A204.1 (cell line): ENCODE measurements at regions not wholly inside any gene's neighbourhood (a gene's known extent, or its start where the extent isn't known, plus 50 kb on each side); places are given as distances from the start of the nearest gene placed in this dataset.

Source experiments
- FAIRE-seq: peaks from 2 replicates; lab custom pipeline; 2012; peaks lifted over from hg19 to GRCh38; lab: Jason Lieb, UNC

DNA sequence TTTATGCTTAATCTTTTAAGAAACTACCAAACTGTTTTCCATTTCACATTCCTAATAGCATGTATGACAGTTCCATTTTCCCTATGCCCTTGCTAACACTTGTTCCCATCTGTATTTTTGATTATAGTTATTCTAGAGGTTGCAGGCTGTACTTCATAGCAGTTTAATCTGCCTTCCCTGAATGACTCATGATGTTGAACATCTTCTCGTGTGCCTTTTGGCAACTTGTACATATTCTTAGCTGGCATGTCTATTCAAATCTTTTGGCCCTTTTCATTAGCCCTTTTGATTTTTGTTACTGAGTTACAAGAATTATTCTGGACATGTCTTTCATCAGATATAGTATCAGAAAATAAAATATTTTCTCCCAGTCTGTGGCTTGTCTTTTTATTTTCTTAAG, 320.3 kb downstream of the DIRAS2 start:
- FAIRE-seq = no peak

- no peak for FAIRE-seq
Observed at GRCh38 chr9:90325913-90326653, 316.5 kb downstream of the DIRAS2 start.

DNA sequence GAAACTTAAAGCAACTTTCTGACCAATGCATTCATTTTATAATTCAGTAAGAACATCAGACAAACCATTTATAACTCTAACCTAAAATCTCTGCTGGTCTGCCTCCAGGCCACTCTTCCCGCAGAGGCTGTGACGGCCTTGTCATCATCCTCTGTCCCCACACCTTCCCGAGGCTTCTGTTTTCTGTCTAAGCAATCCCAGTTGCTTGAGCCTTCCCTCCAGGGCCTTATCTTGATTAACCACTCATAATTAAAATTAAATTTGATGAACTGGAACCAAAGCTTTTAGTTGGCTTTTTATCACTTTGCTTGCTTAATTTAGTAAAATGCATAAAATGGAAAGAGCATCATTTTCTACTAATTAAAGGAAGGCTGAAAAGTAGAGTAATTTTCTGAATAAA, 312.4 kb downstream of the DIRAS2 start:
- no peak for FAIRE-seq

GRCh38 chr9:90331826-90332575, 310.6 kb downstream of the DIRAS2 start:
- no peak for FAIRE-seq

- no peak for FAIRE-seq
Observed at GRCh38 chr9:90333226-90333625, 309.4 kb downstream of the DIRAS2 start.

- no peak for FAIRE-seq
Observed at GRCh38 chr9:90340421-90340820, 302.2 kb downstream of the DIRAS2 start.

DNA sequence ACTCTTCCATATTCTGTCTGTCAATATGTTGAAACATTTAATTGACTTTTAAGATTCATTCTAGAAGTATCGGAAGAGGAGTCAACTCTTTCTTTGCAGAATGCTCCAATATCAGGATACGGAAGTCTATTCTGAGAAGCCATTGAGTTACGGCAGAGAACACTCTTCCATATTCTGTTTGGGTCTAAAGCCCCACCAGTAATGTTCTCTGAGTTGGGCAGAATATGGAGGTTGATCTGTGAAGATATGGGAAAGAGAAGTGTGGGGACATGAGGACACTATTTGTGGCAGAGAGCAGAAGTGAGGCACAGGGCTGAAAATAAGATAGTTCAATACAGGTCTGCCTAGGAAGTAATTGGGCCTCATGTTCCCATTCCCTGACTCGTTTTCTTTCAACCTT, 300.0 kb downstream of the DIRAS2 start:
- FAIRE-seq = no peak

GRCh38 chr9:90343366-90343765, 299.3 kb downstream of the DIRAS2 start:
- no peak for FAIRE-seq

GRCh38 chr9:90343991-90344390, 298.6 kb downstream of the DIRAS2 start:
- FAIRE-seq = no peak

DNA sequence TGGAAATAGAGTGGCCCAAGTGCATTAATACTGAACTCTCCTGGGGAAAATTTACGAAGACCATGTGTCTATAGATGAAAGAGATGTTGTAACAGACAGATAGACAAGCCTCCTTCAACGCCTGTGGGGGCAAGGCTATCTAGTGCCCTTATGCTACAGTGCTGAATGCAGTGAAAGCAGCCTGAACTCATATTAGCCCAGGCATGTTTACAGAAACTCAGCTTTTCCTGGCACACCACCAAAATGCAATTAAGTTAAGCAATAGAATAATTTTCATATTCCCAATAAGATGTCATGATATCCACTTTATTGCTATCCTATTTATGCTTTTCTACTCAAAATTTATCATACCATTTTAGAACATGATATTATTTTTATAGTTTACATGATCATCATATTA, 277.0 kb downstream of the DIRAS2 start:
- FAIRE-seq = no peak

DNA sequence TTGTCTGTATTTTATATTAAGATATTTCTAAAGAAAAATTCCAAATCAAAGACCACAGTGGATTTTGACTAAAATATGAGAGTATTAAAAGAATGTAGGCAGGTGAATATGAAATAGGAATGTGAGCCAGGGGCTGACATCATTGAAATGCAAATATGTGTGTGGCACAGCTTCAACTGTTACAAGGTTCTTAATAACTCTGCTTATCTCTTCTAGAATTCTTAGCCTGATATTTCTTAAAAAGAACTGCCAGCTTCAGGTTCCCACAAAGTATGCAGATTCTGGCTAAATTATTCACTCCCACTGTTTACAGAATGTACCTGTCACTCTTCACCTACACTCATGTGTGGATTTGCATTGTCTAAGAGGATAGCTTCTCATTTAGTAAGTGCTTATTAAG, 274.4 kb downstream of the DIRAS2 start:
- FAIRE-seq = no peak

DNA sequence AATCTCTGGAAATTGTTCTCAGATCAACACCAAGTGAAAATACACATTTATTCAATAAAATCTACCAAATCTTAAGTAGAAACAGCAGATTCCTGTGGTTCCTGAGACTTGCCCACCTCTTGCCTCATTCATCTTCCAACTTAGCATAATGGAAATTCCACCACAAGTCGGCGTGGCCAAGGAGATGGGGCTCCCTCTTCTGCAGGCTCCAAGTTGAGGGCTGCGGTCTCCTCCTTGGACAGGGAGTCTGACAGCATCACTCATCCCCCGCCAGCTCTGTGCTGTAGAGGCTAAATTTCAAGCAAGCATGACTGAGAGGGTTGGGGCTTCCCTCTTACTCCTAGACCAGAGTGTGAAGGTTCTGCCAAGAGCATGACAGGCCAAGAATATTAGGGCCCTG, 273.7 kb downstream of the DIRAS2 start:
- FAIRE-seq = no peak

DNA sequence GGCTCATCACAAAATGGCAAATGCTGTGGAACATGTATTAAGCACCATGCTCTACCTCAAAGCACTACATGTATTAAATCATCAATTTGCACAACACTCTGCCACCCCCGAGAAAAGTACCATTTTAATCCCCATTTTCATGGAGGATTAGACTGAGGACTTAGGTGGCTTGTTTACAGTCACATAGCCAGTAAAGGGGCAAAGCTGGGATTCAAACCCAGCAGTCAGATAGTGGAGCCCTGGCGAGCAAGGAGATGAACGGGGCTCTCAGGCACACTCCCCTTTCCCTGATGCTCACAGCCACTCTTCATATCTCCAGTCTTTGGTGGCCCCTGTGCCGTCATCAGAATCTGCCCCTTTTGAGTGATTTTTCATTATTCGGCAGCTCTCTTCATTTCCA, 262.9 kb downstream of the DIRAS2 start:
- FAIRE-seq = no peak

DNA sequence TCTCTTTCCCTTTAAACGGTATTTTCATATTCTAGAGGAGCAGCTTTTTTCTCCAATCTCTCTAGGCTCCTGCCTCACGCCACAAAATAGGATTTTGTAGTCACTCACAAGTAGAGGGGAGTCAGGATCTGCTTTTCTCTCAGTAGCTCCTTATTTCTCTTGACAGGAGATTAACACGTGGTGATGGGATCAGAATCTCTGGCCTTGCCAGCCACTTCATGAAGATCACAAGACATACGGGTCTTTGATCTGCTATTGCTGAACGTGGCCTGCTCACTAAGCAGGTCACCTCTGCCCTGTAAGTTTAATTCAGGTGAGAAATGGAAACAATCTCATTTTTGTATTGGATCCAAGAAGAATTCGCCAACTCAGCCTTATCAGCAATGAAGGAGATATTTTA, 257.5 kb downstream of the DIRAS2 start:
- no peak for FAIRE-seq

- FAIRE-seq = no peak
Observed at GRCh38 chr9:90393365-90394152, 249.1 kb downstream of the DIRAS2 start.

DNA sequence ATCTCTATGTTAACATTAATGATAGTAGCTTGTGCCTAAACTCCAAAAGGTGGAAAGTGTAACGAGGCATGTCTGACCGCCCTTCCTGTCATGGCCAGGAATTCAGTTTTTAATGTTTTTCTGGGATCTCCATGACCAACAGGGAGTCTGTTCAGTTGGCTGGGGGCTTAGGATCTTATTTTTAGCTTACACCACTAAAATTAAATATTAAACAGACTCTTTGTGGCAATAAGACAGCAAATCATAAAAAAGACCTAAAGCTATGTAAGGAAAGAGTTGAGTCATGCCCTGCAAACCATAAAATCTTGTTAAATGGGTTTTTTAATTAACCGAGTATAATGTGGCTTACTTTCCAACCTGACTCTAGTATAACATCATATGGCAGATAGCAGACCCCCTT, 247.8 kb downstream of the DIRAS2 start:
- FAIRE-seq = no peak

- no peak for FAIRE-seq
Observed at GRCh38 chr9:90400091-90400490, 242.5 kb downstream of the DIRAS2 start.

DNA sequence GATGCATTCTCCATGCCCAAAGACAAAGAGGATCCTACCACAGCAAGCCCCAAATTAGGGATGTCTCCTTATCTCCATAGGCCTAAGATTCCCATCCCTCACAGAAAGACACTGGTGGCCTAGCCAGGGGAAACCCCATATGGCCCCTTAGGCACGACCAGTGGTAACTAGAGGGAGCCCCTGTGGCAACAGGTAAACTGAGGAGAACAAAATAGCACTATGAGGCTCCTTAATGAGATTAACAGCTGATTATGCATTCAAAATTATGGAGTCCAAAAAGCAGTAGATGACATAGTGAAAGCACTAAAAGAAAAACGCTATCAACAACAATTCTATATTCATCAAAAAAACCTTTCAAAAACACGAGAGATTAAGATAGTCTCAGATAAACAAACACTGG, 234.0 kb downstream of the DIRAS2 start:
- FAIRE-seq = no peak

- FAIRE-seq = no peak
Observed at GRCh38 chr9:90419221-90419851, 223.3 kb downstream of the DIRAS2 start.

DNA sequence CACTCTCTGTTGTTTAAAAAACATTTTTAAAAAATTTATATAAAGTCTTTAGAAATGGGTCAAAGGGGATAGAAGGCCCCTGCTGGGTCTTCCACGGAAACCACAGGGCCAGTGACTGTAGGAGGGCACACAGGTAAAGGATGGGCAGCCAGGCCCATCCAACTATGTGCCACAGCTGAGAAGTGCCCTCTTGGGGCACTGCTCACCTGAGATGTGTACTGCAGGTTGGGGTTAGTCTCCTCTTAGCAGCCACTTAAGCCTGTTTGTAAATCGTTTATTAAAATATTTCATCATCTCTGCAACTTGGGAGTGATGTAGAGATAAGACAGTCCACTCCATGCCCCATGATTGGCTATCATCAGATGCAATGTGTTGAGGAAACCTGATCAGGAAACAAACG, 222.4 kb downstream of the DIRAS2 start:
- no peak for FAIRE-seq

- no peak for FAIRE-seq
Observed at GRCh38 chr9:90420768-90421513, 221.7 kb downstream of the DIRAS2 start.

- FAIRE-seq = no peak
Observed at GRCh38 chr9:90421786-90422185, 220.8 kb downstream of the DIRAS2 start.
